Activated effector memory CD4-positive, alpha-beta T cell treated with Interleukin-2 at 50 U/mL for 16 hours (primary cell): ENCODE measurements at regions not wholly inside any gene's neighbourhood (a gene's known extent, or its start where the extent isn't known, plus 50 kb on each side); places are given as distances from the start of the nearest gene placed in this dataset.

Experiments
- DNase-seq: peaks from one replicate; pipeline ENCODE4 v3.0.0-alpha.2; 2020

DNA sequence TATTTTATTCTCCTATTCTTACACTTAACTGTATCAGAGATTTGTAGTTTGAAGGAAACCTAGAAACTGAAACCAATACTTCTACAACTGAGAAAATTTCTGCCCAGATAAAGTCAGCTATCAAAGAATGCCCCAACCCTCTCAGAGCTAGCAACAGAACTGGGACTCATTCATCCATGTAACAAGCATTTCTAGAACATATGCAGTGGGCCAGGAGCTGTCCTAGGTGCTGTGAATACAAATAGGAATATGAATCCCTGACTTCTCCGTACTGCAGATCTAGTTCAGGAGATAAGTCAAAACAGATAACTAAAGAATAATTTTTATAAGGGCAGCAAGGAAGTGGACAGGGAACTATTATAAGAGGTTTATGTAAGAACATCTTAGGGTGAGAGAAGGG, 654.1 kb upstream of the NOX3 start:
- DNase-seq, result no peak

DNA sequence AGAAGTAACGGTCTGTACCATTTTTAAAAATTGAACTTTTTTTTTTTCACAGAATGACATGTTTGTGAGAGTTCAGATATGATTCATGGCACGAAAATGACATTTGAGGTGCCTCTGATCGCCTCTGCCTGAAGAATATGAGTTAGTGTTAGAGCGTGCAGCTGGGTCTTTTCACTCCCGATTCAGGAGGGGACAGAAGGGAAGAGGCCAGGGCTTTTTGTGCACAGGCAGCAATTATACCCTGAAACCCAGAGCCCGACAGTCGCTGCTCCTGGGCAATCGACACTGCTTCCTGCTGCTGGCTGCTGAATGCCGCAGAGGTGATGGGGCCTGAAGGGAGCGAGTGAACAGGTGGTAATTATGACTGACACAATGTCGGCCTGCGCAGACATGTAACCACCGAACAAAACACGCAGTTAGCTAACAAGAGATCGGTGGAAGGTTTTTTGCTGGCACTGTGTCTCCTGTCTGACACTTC, 652.0 kb upstream of the NOX3 start:
- no peak for DNase-seq

DNA sequence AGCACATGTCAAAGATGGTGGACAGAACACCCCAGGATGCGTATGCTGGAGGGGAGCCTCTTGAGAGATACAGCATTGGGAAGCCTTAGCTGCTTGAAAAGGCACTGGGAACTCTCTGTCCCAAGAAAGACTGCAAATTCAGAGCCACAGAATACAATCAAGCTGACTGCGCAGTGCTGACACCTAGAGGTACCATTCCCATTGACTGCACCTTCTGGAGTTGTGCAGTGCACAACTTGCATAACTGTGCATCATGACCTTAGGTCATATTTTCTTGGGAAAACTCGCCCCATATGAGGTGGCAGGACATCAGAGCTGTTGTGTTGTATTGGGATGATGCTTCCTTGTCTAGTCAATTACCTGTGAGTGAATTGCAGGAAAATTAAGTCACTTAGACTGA, 646.5 kb upstream of the NOX3 start:
- DNase-seq, result no peak

DNA sequence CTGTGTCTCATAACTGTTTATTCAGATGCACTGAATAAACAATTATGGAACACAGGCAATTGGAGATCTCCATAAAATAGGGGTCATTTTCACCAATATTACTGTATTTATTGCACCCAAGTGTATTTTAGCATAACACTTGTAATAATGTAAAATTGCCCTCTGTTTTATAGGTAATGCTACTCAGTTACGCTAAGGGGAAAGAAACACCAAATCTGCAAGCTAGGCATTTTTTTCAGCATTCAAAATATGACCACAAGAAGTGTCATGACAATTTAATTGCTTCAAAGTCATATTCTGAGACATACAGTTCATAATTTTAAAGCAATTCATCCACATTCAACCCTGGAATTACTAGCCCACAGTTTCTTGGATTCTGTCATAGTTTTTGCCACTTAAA, 643.2 kb upstream of the NOX3 start:
- no peak for DNase-seq

DNA sequence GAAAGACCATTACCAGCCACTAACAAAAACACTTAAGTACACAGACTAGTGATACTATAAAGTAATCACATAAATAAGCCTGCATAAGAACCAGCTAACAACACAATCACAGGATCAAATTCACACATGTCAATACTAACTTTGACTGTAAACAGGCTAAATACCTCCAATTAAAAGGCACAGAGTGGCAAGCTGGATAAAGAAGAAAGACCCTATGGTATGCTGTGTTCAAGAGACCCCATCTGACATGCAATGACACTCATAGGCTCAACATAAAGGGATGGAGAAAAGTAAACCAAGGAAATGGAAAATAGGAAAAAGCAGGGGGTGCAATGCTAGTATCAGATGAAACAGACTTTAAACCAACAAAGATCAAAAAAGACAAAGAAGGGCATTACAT, 631.8 kb upstream of the NOX3 start:
- DNase-seq, result no peak

DNA sequence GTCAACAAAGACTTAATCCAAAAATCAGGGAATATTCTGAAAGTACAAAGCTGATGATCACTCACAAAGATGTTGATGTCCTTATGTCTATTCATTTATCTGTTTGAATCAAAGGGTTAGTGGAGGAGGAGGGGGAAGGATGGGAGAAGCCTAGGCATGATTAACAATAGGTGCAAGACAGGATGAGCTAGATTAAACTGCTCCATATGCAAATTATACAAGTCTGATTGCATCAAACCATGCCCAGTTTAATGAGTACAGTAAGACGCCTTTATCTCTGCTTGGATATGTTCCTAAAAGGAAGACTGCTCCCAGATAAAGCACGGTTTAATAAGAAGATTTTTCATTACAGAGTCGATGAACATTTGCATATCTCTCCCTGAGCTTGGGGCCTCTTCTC, 626.4 kb upstream of the NOX3 start:
- no peak for DNase-seq

DNA sequence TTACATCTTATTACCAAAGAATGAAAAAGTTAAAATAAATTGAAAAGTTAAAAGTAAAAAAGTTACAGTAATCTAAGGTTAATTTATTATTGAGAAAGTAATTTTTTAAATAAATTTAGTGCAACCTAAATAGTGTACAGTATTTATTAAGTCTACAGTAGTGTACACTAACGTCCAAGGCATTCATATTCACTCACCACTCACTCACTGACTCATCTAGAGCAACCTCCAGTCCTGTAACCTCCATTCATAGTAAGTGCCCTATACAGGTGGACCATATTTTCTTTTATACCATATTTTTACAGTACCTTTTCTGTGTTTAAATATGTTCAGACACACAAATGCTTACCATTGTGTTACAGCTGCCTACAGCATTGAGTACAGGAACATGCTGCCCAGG, 624.7 kb upstream of the NOX3 start:
- DNase-seq, result no peak

DNA sequence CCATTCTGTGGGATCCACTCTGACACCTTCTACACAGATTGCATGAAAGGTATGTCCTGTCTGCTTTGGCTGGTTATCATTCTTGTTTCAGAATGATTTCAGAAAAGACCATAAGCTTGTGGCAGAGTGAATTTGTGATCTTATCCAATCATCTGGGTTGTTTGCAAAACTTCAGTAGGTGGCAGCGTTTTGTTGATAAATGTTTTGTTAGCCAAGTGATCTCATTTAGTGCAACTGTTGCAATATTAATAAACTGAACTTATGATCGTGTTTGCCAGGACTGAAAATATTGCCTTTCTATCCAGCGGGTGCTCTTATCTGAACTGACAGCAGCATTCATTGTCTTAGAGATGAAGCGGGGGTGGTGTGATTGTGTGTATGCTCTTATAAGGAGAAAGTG, 613.2 kb upstream of the NOX3 start:
- DNase-seq, result no peak

DNA sequence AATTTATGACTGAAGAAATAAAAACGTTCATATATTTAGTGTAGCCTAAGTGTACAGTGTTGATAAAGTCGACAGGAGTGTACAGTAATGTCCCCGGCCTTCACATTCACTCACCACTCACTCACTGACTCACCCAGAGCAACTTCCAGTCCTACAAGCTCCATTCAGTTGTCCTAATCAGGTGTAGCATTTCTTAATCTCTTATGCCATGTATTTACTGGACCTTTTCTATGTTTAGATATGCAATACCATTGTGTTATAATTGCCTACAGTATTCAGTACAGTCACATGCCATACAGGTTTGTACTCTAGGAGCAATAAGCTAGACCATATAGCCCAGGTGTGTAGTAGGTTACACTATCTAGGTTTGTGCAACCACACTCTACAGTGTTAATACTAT, 610.2 kb upstream of the NOX3 start:
- no peak for DNase-seq

DNA sequence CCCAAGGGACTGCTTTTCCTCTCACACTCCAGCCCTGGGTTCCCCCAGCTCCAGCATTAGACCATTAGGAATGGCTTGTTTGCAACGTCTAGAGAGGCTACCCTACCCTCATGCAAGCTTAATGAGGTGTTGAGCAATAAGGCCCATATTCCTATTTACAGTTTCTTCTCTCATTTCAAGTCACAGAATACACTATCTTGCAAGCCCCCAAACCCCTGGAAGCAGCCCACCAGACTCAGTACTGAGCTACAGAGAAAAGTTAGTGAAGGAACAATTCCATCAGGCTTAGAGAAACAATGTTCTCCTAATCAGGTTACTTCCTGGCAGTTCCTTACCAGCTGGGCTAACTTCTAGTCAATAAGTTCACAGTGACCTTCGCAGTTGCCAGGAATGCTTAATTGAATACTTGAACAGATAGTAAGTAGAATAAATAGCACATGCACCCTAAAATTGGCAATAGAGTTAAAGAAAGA, 606.5 kb upstream of the NOX3 start:
- DNase-seq, result no peak

DNA sequence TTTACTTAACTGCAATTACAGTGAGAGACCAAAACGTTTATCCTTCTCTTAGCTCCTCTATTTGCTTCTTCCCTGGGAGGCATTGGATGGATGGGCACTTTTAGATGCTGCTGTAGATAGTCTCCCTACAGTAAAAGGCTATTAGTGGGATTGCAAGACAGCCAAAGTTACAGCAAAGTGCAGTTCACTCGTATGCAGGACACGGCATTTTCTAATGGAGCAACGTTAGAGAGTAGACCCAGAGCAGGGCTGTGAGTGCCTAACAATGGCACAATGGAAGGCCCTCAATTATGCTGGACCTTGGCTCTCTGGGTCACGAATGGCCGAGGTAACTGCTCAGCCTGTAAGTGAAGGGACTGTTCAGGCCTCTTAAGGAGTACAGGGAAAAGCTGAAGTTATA, 605.8 kb upstream of the NOX3 start:
- DNase-seq, result no peak

DNA sequence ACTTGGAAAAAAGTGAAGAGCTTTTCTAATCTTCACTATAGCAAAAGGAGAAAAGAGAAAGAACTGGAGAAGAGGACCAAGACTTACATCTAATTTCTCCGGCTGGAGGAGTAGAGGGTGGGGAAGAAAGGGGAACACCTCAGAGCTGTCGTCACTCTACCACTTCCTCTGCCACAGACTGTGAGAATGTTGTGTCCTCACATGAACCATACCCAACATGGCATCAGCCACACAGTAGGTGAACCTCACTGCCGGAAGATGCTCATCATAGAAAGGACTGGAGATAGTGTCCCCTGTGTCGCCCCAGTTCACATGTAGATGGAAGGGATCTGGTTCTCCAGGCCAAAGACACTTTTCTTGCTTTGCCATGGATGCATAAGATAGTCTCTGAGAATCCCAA, 604.4 kb upstream of the NOX3 start:
- no peak for DNase-seq

DNA sequence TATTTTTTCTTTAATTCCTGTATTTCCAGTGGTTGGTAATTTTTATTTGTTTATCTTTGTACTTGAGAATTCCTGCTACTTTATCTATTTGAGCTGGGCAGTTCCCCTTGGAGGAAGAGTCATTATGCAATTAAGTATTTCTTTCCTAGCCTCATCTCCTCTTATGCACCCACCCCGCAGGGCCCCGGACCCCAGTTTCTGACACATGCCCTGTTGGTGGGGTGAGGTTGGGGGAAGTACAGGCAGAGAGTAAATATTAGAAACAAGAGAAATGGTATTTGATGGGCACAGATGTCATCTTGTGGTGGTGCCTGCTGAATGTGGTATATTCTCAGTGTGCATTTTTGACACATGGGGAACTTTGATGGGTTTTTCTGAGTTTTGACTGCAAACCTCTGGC, 602.7 kb upstream of the NOX3 start:
- DNase-seq, result no peak

DNA sequence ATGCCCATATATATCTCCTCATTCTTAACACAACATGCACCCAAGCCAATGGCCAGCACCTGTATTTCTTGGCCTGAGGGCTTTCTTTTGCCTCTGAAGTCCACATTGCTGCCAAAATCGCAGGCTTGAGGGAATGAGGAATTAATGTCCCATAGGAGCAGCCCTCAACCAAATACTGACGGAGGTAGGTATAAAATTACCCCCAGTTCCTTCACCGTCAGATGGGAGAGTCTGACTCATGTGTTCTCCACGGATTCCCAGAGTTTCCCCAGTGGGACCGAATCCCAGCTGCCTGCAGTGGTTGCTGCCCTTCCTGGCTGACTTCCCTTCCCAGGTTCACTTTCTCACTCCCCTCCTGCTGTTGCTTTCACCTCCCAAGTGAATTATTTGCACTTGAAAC, 602.2 kb upstream of the NOX3 start:
- DNase-seq, result no peak

DNA sequence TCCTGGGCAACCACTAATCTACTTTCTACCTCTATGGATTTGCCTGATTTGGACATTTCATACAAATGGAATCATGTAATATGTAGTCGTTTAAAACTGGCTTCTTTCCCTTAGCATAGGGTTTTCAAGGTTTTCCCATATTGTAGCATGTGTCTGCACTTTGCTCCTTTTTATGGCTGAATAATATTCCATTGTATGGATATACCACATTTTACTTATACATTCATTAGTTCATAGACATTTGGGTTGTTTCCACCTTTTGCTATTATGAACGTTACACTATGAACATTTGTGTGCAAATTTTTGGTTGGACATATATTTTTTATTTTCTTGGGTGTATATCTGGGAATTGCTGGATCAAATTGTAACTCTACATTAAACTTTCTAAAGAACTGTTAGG, 600.4 kb upstream of the NOX3 start:
- DNase-seq, result no peak

DNA sequence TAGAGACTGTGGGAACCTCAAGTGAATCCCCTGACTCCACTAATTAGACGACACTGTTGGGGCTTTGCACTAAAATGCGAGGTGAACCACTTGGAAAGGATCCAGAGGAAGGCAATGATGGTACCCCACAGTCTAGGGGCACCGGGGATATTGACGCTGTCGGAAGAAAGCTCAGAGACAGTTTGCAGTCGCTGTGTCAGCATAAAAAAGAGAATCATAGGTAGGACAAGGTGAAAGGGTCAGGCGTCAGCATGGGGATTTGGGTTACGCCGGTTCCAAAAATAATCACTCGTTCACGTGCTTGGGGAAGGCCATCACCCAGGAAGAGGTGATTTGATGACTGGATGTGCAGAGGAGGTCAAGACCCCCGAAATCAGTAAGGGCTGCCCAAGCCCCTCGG, 598.0 kb upstream of the NOX3 start:
- no peak for DNase-seq

DNA sequence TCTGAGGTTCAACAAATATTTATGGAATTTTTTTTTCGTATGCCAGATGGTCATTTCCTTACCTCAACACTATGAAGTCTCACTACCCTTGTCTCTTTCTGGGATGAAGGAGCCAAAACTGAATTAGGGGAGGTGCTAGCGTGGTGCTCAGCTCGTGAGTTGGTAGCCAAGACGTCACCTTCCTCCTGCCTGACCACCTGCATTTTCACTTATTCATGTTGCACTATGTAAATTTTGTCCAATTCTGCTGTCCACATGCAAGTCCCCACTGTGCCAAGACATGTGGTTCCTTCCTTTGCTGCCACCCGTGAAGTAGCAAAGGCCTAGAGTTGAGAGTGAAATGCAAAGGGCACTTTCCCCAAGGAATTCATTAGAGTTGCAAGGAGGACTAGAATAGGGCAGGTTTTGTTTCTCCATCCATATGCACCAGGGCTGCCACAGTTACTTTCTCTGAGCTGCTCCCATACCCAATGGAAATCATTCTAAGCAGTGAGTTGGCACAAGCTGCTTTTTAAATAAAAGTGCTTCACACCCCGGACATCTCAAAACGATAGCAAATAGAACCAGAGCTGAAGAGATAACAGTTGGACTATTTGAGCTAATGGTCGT, 591.3 kb upstream of the NOX3 start:
- no peak for DNase-seq

DNA sequence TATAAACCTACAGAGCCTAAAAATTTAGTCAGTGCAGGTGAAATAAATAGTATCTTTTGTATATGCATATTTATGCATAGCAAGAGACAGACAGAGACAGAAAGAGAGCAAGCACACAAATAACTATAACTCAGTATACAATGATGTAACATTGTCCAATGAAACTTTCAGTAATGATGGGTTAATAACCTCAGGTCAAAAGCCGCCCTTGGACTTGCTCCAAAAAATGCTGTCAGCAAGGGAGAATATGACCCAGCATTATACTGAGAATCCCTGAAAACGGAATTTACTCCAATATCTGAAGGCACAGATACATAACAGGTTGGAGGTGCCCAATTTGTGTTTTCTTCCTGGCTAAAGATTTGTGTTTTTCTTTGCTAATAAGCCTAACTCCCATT, 590.6 kb upstream of the NOX3 start:
- no peak for DNase-seq

DNA sequence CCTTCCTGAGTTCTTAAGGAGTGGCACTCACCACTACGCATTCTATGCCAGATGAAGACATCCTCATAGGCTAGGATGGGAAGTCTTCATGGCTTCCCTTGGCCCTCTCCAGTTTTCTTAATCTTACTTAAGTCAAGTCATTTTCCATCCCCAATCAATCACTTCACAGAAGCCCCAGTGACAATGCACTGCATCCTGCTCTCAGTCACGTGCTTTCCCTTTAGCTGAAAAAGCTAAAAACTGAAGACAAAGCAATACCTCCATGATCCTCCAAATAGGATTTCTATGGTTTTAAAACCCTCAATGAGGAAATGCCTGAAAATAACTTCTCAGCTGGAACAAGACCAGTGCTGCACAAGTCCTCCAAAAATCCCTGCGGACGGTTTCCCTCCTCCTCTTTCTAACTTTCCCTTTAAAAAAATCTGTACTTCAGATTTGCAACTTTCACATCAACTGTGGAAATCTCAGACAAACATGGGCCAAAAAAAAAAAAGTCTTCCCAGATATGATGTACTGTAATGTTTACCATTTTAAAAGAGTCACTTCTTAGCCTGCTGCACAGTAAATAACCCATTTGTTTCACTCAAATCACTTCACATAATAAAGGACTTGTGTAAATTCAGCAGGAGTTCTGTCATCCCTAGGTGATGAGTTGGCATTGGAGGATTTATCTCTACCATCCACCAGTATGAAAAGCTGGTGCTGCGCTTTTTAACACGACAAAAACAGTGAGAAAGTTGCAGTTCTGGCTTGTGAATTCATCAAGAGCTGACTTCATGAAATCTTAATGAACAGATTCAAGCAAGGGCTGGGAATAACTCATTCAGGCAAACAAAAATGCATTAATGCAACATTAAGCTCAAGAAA, 590.0 kb upstream of the NOX3 start:
- DNase-seq, result no peak

DNA sequence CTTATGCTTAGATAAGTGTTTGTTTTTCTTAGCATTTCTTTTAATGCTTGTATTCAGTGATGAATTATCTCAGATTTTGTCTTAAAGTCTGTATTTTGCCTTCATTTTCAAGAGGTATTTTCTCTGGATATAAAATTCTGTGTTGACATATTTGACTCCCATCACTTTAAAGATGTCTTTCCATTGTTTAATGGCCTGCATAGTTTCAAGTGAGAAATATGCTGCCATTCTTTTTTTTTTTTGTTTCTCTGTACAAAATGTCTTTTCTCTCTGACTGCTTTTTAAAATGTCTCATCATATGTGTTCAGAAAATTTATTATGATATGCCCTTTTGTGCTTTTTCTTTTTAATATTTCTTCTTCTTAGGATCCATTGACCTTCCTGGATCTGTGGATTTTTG, 578.0 kb upstream of the NOX3 start:
- no peak for DNase-seq

DNA sequence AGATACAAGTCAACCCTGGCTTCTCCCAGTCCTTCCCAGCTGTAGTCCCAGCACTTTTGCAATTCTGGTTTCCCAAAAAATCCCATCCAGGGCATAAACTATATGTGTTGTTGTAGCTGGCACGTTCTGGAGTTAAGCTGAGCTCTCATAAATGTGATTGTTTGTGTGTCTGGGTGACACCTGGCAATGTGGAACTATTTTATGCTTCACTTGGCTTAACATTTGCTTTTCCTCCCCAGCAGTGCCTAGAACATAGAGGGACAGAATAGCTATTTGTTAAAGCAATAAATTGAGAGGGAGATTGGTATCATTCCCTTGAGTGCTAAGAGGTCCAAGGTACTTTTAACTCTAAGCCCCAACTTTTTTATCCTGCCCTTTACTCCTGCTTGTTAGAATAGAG, 575.9 kb upstream of the NOX3 start:
- DNase-seq, result no peak

DNA sequence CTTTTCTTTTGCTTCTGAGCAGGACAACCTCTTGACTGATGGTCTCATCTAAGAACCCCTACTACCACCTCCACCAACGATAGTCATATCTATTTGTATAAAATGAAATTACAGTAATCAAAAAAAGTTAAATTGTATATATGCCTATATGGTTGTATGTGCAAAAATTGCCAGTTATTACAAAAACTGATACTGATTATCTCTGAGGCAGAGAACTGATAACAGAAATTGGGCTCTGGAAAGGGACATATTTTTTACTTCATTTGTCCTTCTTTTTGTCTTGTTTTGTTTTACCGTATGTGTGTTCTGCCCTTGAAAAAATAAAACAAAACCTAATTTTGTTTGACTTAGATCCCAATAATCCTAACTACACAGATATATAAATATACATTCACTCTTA, 574.4 kb upstream of the NOX3 start:
- DNase-seq, result no peak

DNA sequence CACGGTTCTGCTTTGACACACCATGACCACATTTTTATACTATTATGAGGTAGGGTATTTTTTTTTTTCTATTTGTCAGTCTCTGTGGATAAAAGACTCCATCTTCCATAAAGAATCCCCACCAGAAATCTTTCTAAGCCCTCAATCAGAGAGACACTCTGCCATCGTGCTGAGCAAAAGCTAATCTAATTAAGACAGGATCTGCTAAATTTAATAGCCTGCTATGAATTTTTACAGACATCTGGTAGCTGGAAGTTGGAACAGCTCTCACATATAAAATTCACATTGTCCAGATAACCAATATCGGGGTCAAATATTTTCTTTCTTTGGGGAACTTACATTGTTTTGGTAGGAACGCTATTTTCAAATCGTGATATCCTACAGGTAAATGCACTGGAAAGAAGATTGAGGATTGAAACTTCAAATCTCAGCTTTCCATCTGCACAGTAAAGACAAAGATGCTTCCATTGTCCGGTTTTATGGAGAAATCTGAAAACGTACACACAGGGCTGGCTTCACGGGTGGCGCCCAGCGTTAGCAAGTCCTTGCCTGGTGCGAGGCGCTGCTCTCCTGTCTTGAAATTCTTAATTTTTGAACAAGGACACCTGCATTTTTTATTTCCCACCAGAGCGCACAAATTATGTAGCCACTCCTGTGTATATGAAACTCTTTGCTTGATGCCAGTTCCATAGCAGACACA, 573.8 kb upstream of the NOX3 start:
- DNase-seq, result no peak
